HG03432 (cell line): ENCODE measurements at regions not wholly inside any gene's neighbourhood (a gene's known extent, or its start where the extent isn't known, plus 50 kb on each side); places are given as distances from the start of the nearest gene placed in this dataset.
"Not testable (repeated sequence)": the region's sequence is repeated elsewhere in the genome, so short reads cannot be mapped to it uniquely, and the experiment has no call there.

Source experiments
- ATAC-seq: cut with Tn5 transposase; IDR thresholded peaks from one replicate; pipeline ENCODE4 v1.9.1; 2021; ENCODE audit warnings: mild to moderate bottlenecking, moderate library complexity; ENCODE audit not compliant: unreplicated experiment

- no peak for ATAC-seq
Observed at GRCh38 chr7:39824456-39825200, 125.4 kb upstream of the CDK13 start.

DNA sequence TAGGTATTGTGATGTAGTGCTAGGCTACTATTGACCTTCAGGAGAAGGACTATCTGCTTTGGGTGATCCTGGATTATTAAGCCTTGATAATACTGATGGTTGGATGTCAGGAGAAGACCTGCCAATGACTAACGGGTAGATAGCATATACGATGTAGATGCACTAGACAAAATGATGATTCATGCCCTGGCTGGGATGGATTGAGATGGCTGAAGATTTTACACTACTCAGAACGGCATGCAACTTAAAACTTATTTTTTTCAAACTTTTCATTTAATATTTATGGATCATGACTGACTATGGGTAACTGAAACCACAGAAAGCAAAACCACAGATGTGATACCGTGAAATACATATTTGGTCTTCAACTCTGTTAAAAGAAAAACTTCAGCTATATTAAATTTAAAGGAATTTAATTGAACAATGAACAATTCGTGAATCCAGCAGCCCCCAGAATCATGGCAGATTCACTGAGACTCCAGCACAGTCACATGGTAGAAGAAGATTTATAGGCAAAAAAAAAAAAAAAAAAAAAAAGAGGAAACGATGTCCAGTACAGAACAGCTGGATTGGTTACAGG is 124.6 kb upstream of the CDK13 start:
- no peak for ATAC-seq

GRCh38 chr7:39826166-39826565 is 123.9 kb upstream of the CDK13 start:
- no peak for ATAC-seq

GRCh38 chr7:39827571-39827970 is 122.5 kb upstream of the CDK13 start:
- no peak for ATAC-seq

- ATAC-seq, result no peak
Observed at GRCh38 chr7:39829028-39829427, 121.0 kb upstream of the CDK13 start.

- ATAC-seq, result no peak
Observed at GRCh38 chr7:39832519-39833085, 117.5 kb upstream of the CDK13 start.

DNA sequence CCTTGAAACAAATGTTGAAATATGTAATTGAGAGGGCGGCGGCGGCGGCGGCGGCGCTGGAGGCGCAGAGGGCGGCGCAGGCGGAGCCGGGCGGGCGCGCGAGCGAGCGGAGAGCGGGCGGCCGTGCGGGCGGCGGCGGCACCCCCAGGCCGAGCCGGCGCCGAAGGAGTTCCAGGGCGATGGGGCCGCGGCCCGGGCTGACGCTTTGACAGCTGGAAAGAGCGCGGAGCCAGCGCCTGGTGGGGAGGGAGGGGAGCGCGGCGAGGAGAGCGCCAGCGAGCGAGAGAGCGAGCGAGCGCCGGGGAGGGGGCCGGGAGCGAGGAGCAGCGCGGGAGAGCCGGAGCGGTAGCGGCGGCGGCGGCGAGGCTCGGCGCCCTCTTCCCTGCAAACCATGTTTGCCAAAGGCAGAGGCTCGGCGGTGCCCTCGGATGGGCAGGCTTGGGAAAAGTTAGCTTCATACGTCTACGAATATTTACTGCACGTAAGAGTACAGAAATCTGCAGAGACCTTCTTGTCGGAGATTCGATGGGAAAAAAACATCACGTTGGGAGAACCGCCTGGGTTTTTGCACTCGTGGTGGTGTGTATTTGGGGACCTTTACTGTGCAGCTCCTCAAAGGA is 116.8 kb upstream of the CDK13 start:
- ATAC-seq, result peak; percentile 79

DNA sequence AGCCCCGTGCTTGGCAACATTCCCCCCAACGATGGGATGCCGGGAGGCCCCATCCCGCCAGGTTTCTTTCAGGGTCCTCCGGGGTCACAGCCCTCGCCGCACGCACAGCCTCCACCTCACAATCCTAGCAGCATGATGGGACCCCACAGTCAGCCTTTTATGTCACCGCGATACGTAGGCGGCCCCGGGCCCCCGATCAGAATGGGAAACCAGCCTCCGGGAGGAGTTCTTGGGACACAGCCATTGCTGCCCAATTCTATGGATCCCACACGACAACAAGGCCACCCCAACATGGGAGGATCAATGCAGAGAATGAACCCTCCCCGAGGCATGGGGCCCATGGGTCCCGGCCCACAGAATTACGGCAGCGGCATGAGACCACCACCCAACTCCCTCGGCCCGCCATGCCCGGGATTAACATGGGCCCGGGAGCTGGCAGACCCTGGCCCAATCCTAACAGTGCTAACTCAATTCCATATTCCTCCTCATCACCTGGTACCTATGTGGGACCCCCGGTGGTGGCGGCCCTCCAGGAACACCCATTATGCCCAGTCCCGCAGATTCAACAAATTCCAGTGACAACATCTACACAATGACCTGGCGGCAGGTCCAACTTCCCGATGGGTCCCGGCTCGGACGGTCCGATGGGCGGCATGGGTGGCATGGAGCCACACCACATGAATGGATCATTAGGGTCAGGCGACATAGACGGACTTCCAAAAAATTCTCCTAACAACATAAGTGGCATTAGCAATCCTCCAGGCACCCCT is 116.0 kb upstream of the CDK13 start:
- ATAC-seq, result not testable (repeated sequence)

DNA sequence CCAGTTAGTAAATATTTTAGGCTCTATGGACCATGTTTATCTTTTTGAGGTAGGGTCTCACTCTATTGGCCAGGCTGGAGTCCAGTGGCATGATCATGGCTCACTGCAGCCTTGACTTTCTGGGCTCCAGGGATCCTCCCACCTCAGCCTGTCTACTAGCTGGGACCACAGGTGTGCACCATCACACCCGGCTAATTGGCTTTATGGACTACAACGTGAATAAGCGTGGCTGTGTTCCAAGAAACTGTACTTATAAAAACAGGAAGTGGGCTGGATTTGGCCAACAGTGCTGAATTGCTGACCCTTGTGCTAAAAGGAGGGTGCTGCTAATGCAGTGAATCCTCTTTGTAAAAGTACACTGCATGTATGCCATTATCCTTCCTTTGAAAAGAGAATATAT is 111.7 kb upstream of the CDK13 start:
- ATAC-seq, result no peak

GRCh38 chr7:39845006-39845405 is 105.0 kb upstream of the CDK13 start:
- no peak for ATAC-seq

DNA sequence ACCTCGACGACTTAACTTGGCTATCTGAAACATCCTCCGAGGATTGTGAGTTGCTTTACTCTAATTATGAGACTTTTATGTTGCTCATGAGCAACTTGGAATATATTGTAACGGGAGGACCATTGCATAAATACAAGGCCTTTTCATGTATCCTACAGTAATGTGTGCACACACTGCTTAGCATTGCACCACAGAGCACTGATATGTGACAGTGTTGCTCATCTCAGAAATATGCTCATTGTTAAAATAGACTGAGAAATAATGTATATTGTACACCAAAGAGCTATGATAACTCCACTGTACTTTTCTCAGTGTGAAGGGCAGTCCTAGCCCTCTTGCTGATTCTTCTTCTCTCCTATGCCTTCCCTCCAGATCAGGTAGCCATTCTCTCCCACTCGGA is 102.8 kb upstream of the CDK13 start:
- no peak for ATAC-seq

GRCh38 chr7:39851466-39852045 is 98.5 kb upstream of the CDK13 start:
- no peak for ATAC-seq

- peak; percentile 90 for ATAC-seq
Observed at GRCh38 chr7:39854616-39855324, 95.3 kb upstream of the CDK13 start.

GRCh38 chr7:39855325-39855674 is 94.8 kb upstream of the CDK13 start:
- no peak for ATAC-seq

GRCh38 chr7:39863675-39864322 is 86.3 kb upstream of the CDK13 start:
- ATAC-seq, result not testable (repeated sequence)

DNA sequence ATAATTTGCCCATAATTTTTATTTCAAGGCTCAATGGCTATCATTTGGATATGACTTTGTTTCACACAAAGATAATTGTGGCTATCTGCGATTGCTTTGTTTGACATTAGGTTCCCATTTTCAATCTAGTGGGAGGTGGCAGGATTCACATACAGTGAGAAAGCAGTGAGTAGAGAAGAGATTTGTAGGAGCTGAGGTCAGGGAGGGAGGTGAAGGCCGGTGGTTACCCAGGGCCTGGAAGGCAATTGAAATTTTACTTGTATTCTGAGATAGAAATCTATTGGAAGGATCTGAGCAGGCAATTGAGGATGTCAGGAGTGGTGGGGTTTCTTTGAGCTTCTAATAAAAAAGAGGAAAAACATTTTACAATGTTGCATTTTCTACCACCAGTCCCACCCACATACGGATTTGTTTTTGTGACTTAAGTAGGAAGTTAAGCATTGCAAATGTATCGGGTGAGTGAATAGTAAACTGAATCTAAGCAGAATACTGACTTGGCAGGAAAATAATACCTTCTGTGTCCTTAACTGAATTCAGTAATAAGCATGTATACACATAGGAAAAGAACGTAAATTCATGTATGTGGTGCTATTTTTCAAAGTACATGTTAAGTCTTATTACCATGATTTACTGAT is 80.1 kb upstream of the CDK13 start:
- not testable (repeated sequence) for ATAC-seq

DNA sequence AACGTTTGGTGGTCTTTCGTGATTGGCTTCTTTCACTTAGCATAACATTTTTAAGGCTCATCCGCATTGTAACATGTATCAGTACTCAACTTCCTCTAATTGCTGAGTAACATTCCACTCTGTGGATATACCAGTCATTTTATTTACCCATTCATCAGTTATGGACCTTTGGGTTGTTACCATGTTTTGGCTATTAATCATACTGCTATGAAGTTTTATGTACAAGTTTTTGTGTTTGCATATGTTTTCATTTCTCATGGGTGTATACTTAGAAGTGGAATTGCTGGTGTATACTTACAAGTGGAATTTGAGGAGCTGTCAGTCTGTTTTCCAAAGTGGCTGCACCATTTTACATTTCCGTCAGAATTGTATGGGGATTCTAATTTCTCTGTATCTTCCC is 78.4 kb upstream of the CDK13 start:
- not testable (repeated sequence) for ATAC-seq

DNA sequence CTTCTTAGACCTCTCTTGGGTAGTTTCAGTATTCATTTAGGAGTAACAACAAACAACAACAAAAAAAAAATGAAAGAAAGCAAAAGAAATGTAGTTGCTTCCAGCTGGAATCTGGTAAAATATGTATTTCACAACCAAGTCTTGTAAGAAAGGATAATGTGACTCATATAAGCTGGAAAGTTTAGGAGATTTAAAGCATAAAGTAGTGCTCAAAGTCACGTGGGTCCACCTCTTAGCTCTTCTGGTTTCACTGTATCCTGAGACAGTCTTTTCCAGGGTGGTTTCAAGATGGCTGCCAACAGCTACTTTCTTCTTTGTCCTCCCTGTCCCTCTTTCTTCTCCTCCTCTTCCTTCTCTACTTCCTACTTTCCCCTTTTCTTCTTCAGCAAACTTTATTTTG is 69.5 kb upstream of the CDK13 start:
- no peak for ATAC-seq

DNA sequence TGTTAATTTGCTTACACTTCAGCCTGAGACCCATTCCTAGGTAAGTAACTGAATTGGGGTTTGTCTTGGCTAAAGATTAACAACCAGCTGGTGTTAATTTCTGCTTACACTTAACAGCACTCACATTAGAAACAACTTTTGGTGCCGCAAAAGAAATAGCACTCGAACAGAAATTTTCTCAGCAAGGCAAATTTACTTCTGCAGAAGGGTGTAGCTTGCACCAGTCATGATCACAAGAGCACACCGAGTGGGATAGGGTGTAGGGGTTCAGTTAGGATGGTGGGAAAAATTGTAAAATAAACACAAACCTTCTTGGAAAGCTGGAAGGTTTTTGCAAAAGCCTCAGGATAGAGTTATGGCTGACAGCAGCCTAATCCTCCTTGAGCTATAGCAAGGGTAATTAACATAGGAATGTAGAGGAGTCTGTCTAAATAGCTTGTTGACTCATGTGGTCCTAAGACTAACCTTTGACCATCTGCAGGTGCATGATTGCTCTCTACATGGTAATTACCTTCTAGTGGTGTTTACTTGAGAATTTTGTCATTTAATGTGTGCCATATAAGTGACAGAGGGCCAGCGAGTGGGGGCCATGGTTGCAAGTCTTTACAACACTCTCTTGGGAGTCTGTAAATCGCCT is 67.8 kb upstream of the CDK13 start:
- no peak for ATAC-seq
